MM.1S (cell line): ENCODE measurements at regions not wholly inside any gene's neighbourhood (a gene's known extent, or its start where the extent isn't known, plus 50 kb on each side); places are given as distances from the start of the nearest gene placed in this dataset.

Source experiments
- DNase-seq: peaks from one replicate; pipeline ENCODE4 v3.0.0-alpha.2; 2015
- H2AFZ ChIP-seq: fragments of 300-600 bp; sonication (generic); 2 replicates; pipeline ENCODE4 v1.6.0; 2016; ENCODE audit warnings: antibody characterized with exemption, low read length
- H3F3A ChIP-seq: fragments of 300-600 bp; sonication (generic); 2 replicates; pipeline ENCODE4 v1.6.1; 2016; ENCODE audit warnings: mild to moderate bottlenecking, antibody characterized with exemption, low read length, moderate library complexity, mixed read lengths; ENCODE audit not compliant: insufficient read depth
- H3K27ac ChIP-seq: fragments of 300-600 bp; sonication (generic); 2 replicates; pipeline ENCODE4 v1.5.1; 2016; ENCODE audit warnings: mild to moderate bottlenecking, low read length
- H3K27me3 ChIP-seq: fragments of 300-600 bp; sonication (generic); replicated peaks from 2 replicates; pipeline ENCODE4 v1.6.0; 2016; ENCODE audit warnings: low read length; ENCODE audit not compliant: insufficient read depth
- H3K36me3 ChIP-seq: fragments of 300-600 bp; sonication (generic); replicated peaks from 2 replicates; pipeline ENCODE4 v1.6.1; 2016; ENCODE audit warnings: mild to moderate bottlenecking, low read length, mixed read lengths; ENCODE audit not compliant: insufficient read depth
- H3K4me1 ChIP-seq: fragments of 300-600 bp; sonication (generic); 2 replicates; pipeline ENCODE4 v1.6.1; 2016; ENCODE audit warnings: low read length, mixed read lengths
- H3K4me2 ChIP-seq: fragments of 300-600 bp; sonication (generic); 2 replicates; pipeline ENCODE4 v1.6.0; 2016; ENCODE audit warnings: low read depth, low read length
- H3K4me3 ChIP-seq: fragments of 300-600 bp; sonication (generic); 2 replicates; pipeline ENCODE4 v1.5.1; 2016; ENCODE audit warnings: low read length, mixed read lengths
- H3K79me2 ChIP-seq: fragments of 300-600 bp; sonication (generic); 2 replicates; pipeline ENCODE4 v1.6.1; 2016; ENCODE audit warnings: mixed run types, low read length, mixed read lengths
- H3K9ac ChIP-seq: fragments of 300-600 bp; sonication (generic); 2 replicates; pipeline ENCODE4 v1.6.1; 2016; ENCODE audit warnings: low read length, mixed read lengths
- H3K9me2 ChIP-seq: fragments of 300-600 bp; sonication (generic); replicated peaks from 2 replicates; pipeline ENCODE4 v1.6.1; 2016; ENCODE audit warnings: mild to moderate bottlenecking, low read length, mixed read lengths; ENCODE audit not compliant: insufficient read depth
- H3K9me3 ChIP-seq: fragments of 300-600 bp; sonication (generic); replicated peaks from 2 replicates; pipeline ENCODE4 v1.6.1; 2016; ENCODE audit warnings: mild to moderate bottlenecking, low read length, mixed read lengths; ENCODE audit not compliant: insufficient read depth
- H4K20me1 ChIP-seq: fragments of 300-600 bp; sonication (generic); 2 replicates; pipeline ENCODE4 v1.6.1; 2016; ENCODE audit warnings: mild to moderate bottlenecking, low read length, moderate library complexity, mixed read lengths; ENCODE audit not compliant: insufficient read depth
- EZH2 ChIP-seq: fragments of 300-600 bp; sonication (generic); optimal IDR thresholded peaks from 2 replicates; pipeline ENCODE3; 2017; ENCODE audit warnings: low read depth, mild to moderate bottlenecking, antibody characterized with exemption, low read length, mixed read lengths
- EZH2phosphoT487 ChIP-seq: fragments of 300-600 bp; sonication (generic); IDR thresholded peaks from 2 replicates; pipeline ENCODE4 v1.6.1; 2018; ENCODE audit warnings: antibody characterized with exemption, low read length
- TF ChIP-seq, protein P1 (sequence below): fragments of 300-600 bp; sonication (generic); IDR thresholded peaks from 2 replicates; pipeline ENCODE4 v1.5.1; 2016; ENCODE audit warnings: antibody characterized with exemption, low read length, mixed read lengths

DNA sequence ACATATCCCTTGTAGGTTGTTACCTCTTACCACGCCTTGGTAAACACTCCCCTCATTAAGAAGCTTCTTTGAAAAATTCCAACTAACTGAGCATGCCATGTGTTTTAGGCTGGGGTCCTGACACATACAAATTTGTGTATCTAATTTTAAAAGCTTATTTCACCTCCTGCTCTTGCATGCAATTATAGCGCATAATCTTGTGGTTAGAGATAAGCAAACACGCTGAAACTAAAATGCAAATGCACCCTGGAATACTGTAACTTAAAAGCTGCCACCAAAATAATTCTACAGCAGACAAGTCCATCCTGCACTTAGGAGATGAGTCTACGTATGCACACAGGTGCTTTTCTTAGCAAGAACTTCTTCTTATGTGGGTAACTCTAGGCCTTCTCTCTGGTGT, 990.2 kb downstream of the TSN start:
- Histone ChIP-seq H3K79me2 (no peaks in the 10 kb centered on the region), H3K4me2 (no peak overlapping the region), H3K4me3 (no peak overlapping the region), H3K4me1 (no peaks in the 10 kb centered on the region), H3K27ac (no peak overlapping the region), H3F3A (no peaks in the 10 kb centered on the region), H2AFZ (no peak overlapping the region), H3K9me3 (no peaks in the 10 kb centered on the region), H3K27me3 (no peaks in the 10 kb centered on the region), H3K9ac (no peak overlapping the region), H3K9me2 (no peaks in the 10 kb centered on the region), H4K20me1 (no peaks in the 10 kb centered on the region), H3K36me3 (no peaks in the 10 kb centered on the region)
- TF ChIP-seq EZH2: no peak
- TF ChIP-seq, protein P1, sequence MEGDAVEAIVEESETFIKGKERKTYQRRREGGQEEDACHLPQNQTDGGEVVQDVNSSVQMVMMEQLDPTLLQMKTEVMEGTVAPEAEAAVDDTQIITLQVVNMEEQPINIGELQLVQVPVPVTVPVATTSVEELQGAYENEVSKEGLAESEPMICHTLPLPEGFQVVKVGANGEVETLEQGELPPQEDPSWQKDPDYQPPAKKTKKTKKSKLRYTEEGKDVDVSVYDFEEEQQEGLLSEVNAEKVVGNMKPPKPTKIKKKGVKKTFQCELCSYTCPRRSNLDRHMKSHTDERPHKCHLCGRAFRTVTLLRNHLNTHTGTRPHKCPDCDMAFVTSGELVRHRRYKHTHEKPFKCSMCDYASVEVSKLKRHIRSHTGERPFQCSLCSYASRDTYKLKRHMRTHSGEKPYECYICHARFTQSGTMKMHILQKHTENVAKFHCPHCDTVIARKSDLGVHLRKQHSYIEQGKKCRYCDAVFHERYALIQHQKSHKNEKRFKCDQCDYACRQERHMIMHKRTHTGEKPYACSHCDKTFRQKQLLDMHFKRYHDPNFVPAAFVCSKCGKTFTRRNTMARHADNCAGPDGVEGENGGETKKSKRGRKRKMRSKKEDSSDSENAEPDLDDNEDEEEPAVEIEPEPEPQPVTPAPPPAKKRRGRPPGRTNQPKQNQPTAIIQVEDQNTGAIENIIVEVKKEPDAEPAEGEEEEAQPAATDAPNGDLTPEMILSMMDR: no peak
- TF ChIP-seq EZH2phosphoT487: no peak
- DNase-seq: no peak

DNA sequence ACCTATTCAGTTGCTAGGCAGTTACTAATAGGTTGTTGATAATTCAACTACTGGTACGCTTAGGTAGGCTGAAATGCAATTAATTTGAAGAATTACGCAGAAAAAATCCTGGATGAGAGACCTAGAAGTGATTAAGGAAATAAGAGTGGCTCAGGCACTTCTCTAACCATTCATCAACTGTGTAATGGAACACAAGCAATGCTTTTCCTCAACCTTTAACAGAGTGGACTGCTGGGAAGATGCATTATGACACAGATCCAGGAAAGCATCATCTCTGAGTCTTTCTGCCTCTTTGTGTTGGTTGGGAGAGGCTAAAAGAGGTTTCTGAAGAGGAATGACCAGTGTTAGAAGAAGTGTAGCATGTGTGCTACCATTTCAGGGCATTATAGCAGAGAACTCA, 992.2 kb downstream of the TSN start:
- Histone ChIP-seq H3K27me3 (no peaks in the 10 kb centered on the region), H4K20me1 (no peaks in the 10 kb centered on the region), H3K9me2 (no peaks in the 10 kb centered on the region), H3K36me3 (no peaks in the 10 kb centered on the region), H3K9me3 (no peaks in the 10 kb centered on the region), H3K4me3 (no peak overlapping the region), H3K4me2 (no peak overlapping the region), H3K27ac (no peak overlapping the region), H3K9ac (no peak overlapping the region), H3K79me2 (no peaks in the 10 kb centered on the region), H2AFZ (no peak overlapping the region), H3K4me1 (no peaks in the 10 kb centered on the region), H3F3A (no peaks in the 10 kb centered on the region)
- TF ChIP-seq EZH2: no peak
- TF ChIP-seq EZH2phosphoT487: no peak
- TF ChIP-seq, protein P1: no peak
- DNase-seq: no peak

DNA sequence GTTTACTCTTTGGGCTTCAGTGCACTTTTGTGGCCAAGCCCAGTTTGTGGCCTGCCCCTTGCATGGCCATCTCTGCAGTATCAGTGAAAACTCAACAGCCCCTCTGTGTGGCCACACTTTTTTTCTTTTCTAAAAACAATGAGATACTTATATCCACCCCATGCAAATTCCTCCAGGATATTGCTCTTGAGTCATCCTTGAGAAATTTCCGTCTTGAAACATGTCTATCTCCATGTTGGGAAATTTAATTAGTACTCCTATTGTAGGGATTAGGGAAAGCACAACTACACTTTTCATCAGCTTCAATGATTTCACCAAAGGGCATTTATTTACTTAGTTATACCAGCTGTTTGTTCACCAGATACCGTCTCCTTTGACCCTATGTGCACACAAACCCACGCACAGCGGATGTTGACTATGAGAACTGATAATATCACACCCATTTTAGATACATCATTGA, 993.1 kb downstream of the TSN start:
- Histone ChIP-seq H4K20me1 (no peaks in the 10 kb centered on the region), H3K9ac (no peak overlapping the region), H3K4me1 (no peaks in the 10 kb centered on the region), H3K79me2 (no peaks in the 10 kb centered on the region), H3K36me3 (no peaks in the 10 kb centered on the region), H3K9me2 (no peaks in the 10 kb centered on the region), H3K27ac (no peak overlapping the region), H3K9me3 (no peaks in the 10 kb centered on the region), H3K4me2 (no peak overlapping the region), H3F3A (no peaks in the 10 kb centered on the region), H3K27me3 (no peaks in the 10 kb centered on the region), H2AFZ (no peak overlapping the region), H3K4me3 (no peak overlapping the region)
- no peak for DNase-seq
- TF ChIP-seq, protein P1: no peak
- TF ChIP-seq EZH2 (no peak), EZH2phosphoT487 (no peak)
